HG03045 (cell line): ENCODE measurements at regions not wholly inside any gene's neighbourhood (a gene's known extent, or its start where the extent isn't known, plus 50 kb on each side); places are given as distances from the start of the nearest gene placed in this dataset.

Experiments used
- ATAC-seq: cut with Tn5 transposase; IDR thresholded peaks from one replicate; pipeline ENCODE4 v1.9.1; 2021; ENCODE audit warnings: mild to moderate bottlenecking, moderate library complexity; ENCODE audit not compliant: unreplicated experiment

DNA sequence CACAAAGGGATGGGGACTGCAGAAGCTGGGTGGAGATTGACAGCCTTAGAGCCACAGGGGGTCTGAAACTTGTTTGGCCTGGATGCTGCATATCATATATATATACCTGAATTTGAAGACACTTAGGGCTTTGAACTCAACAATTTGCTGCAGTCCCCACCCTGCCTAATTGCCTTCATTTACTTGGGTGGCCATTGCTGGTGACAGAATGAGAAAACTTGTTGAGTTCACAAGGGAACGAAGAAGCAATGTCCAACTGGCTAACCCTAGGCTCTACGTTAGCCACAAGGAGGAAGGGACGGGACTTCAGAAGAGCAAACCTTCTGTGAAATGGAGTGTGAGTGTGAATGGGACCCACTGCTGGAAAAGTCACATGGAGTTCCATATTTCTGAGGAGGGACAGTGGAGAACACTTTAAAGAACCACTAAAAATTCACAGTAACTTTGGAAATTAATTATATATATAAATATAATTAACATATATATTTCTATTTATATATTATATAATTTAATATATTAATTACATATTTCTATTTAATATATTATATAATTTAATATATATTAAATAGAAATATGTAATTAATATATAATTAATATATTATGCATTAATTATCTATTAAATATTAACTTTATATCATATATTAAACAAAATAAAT, 215.3 kb upstream of the SOX9 start:
- ATAC-seq: no peak

DNA sequence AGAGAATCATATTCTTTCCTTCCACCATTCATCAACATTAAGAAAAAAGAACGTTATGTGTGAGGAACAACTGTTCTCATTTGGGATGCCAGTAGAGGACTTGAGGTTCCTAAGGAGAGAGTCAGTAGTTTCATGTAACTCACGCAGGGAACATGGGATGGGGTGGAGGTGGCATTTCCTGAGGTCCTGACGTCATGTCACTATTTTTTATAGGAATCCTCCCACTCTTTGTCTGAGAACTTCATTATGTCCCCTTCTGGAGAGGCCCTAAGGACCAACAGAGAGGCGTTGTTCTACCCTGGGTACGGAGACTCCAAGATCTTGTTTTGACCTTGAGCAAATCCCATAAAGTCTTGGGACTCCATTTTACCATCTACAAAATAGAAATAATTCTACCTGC, 211.7 kb upstream of the SOX9 start:
- no peak for ATAC-seq

DNA sequence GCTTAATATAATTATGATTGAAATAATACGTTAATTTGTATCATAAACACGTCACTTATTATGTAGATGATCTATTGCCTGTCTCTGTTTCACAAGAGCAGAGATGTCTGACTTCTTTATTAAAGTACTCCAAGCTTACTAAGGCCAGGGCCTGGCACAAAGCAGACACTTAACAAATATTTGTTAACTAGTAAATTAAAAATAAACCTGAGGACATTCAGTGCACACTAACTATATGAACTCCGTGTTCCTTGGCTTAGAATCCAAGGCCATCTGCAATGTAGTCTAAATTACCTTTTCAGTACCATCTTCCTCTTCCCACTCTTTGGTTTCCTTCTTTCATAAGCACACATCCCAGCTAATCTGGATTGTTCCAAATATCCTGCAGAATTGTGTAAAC, 210.8 kb upstream of the SOX9 start:
- no peak for ATAC-seq

DNA sequence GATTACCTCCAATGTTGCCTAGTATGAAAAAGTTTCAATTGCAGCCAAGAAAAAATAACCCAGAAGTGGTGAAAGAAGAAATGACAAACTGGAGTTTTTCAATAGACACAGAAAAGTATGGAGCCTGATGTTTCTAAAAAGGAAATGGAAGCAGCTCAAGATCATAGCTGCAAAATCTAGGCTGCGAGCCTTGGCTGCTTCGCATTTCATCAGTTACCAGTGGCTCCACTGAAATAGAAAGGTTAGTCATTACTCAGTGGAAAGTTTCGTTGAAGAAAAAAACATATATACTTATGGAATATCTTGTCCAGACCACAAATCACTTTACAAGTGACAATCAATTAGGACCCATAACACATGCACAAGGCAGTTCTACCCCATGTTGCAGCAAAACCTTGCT, 206.8 kb upstream of the SOX9 start:
- no peak for ATAC-seq

DNA sequence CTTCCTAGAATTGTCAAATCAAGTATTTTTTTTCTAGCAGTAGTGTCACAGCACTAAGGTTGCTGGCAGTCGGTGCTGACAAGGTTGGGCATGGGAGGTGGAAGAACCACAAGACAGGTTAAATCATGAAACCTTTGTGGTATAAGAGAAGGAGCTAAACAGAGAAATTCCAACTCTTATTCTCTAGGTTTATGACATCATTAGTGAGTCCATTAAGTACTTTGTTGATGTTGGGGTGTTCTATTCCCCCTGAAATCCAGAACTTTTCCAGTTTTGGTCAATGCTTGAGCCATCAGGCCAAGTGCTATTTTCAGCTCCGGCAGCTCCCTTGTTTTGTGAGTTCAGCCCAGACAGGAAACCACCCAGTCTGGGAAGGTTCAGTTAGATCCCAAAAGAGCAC, 206.0 kb upstream of the SOX9 start:
- no peak for ATAC-seq

DNA sequence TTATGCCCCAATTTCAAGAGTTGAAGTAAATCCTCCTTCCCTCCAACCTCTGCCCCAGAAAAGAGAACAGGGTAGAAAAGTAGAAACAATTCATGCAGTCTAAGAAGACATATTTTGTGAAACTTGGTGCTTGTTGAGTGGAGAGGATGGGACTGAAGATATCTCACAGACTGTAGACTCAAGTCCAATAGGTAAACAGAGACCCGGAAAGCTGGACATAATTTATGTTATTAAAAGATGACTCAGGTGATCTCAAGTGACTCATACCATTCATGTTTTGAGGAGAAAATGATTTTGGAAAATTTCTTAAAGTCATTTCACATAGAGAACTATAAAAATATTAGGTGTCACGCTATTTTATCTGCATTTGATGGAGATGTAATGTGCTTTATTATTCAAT, 203.1 kb upstream of the SOX9 start:
- ATAC-seq: no peak

DNA sequence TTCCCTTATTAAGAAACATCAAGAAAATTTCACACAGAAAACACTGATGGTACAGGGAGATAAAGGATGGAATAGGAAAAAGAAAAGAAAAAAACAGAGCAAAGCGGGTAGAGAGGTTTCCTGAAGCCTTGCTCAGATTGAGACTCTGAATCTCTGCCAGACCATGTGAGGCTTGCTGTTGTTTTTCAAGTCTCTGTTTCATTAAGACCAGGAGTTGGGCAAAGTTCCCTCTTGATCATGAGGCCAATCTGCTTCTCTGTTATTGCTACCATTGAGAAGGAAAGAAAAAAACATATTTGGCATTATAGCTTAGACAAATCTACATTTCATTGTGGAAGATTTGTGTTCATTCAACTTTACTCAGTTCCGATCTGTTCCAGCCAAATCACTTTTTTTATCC, 201.6 kb upstream of the SOX9 start:
- ATAC-seq: no peak

DNA sequence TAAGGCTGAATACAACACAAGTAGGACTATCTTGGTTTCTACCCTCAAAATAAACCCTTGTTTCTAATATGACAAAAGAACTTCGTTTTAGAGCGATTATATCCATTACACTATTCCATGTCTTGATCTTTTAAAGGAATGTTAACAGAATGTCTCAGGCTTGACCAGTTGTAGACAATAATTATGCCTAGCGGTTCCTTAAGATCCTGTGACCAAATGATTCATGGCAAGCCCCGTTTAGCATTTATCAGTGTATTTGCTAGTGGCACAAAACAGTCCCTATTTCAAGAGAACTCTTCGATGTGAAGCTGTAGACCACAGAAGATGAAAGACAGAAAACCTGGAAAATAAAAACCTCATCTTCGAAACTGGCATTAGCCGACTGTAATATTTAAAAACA, 200.9 kb upstream of the SOX9 start:
- no peak for ATAC-seq

DNA sequence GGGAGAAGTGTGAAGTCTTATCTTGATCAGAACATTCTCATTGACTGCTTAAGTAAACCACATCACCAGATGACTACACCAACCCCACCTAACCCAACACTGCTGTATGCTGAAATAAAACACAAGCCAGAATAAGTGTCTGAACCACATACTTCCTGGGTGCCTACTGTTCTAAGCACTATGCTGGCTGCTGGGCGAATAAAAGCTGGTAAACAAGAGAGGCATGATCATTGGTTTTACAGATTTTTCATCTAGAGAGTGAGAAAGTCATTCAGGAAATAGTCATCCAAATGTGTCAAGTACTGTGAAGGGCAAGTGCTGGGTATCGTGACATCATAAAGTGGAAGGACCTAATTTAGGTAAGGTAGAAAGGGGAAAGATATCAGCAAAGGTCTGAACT, 199.0 kb upstream of the SOX9 start:
- ATAC-seq: no peak

DNA sequence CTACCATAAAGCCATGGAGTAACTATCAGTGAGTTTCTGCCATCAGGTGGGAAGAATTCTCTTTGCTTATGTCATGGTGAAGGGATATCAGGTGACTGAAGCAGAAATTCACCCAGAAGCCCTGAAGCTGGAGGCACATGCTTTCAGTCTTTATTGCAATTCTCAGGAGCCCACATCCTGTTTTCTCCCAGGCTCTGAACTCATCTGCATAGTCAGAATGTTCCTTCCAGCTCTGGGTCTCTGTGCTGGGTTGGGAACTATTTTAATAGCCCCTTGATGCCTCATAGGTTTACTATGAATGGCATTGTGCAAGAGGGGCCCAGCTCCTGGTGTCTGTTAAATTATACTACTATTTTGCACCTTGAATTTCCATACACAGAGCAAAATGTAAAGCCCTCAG, 198.4 kb upstream of the SOX9 start:
- no peak for ATAC-seq

DNA sequence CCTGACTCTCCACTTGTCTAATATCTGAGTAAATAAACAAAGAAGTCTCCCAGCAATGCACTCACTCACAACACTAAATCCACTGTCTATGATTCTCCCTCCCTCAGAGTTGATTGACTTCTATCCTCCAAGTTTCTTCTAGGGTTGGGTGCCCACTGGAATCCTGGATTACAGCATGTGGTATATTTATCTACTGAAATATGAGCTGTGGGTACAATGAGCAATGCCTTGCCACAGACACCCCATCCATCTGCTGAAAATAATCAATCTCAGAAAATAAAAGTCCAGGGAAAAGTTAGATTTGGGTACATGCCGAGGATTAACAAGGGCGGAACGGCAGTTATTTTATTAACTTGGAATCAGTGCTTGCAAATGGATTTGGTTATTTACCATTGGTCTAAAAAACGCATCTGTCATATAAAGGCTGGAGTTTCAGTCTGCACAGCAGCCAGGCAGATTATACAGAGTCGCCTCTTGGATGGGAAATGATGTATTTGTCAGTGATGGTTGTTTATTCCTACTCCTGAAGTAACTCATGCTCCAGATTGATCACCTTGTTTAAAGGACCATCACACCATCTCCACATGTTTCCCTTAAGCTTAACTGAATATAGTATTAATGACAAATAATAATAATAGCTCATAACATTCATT, 193.9 kb upstream of the SOX9 start:
- ATAC-seq: no peak

DNA sequence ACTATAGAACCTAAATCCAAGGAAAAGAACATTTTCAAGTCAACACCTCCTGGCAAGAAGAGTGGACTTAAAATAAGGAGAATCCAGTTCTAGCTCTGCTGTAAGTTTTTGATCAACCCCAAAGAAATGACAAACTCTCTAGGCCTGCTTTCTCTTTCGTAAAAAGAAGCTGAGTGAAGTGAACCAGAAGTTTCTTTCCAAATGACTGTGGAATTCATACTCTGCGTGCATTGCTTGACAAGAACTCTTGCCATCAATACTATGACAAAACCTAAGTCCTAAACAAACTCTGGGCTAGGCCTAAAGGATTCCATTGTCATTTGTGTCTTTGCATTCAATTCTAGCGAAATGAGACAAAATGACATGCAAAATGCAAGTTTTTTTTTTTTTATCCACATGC, 187.5 kb upstream of the SOX9 start:
- no peak for ATAC-seq

DNA sequence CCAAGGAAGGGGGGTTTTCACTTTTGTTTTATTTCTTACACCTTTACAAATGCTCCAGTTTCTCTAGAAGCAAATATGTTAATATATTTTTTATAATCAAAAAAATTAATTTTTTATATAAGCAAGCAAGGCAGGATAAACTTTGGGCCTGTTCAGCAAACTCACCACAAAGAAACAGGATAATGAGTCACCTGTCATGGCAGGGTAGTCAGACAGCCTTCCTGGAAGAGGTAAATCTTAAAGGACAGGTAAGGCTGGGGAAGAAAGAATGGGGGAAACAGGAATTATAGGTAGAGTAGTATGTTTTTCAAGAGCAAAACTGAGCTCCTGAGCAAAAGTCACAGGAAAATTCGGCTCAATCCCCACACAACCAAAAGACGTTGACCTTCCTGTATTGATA, 186.3 kb upstream of the SOX9 start:
- no peak for ATAC-seq

DNA sequence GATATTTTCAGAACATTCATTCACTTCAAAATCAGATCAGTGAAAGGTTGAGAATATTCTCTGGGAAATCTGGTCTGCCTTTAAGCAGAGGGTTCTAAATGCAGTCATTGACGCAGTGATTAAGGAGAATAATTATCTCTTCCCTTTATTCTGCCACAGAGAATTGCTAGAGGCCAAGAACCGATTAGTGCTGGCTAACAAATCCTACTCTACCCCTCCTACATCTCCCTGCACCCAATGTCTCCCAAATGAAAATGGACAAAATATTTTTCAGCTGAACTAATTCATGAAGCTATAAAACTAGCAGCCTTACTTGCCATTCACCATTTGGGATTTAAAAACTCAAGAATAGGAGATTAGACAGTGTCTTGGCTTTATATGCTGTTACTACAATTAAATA, 185.5 kb upstream of the SOX9 start:
- no peak for ATAC-seq

DNA sequence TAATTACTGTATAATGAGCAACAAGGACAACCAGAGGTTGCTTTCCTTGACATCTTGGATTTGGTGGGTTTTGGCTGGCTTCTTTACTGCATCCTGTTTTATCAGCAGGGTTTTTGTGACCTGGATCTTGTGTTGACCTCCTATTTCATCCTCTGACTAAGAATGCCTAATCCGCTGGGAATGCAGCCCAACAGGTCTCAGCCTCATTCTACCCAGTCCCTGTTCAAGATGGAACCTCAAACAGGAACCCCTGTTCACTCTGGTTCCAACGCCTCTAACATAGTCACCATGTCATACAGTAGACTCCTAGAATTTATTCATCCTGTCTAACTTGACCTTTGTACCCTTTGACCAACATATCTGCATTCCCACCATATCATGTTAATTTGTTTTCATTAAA, 183.8 kb upstream of the SOX9 start:
- ATAC-seq: no peak

DNA sequence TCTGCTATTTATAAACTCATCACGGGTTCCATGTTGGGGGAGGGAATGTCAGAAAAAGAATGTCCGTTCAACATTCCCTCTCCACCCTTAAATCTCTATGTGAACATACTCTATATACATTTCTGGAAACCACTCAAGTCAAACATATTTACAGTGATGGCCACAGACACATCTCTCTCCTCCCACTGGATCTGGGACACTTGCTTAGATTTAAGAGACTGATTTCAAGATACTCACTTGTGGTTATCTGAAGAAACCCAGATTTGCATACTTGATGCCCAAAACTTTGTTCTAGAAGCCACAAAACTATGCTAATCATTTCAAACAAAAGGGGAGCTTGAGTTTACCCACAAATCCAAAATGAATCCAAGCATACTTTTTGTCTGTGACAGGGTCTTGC, 182.9 kb upstream of the SOX9 start:
- no peak for ATAC-seq

DNA sequence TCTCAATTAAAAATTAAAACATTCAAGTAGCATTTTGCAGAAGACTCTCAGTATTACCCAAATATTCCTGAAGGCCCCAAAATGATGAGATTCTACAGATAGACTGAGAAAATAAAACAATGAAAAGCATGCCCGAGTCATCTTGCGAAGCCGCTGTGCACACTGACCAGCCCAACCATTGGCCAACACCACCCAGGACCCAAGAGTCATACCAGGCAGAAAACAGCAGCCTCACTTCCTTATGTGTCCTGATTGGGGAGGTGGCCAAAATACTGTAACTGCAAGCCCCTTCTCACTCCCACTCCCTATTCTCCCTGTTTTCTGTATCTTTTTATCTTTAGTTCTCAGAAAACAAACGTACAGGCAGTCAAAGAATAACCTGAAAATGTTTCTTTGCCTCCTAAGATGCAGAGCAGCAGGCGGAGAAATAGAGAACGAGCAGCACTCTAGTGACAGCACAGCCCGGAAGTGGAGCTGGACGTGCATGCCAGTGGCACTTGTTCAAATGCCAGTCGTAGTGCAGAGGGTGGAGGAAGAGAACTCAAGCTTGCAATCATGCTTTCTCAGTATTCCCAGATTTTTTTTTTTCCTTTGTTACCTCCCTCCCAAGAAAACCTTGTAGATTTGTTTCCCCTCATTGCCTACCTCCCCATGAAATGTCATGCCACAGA, 182.3 kb upstream of the SOX9 start:
- no peak for ATAC-seq

DNA sequence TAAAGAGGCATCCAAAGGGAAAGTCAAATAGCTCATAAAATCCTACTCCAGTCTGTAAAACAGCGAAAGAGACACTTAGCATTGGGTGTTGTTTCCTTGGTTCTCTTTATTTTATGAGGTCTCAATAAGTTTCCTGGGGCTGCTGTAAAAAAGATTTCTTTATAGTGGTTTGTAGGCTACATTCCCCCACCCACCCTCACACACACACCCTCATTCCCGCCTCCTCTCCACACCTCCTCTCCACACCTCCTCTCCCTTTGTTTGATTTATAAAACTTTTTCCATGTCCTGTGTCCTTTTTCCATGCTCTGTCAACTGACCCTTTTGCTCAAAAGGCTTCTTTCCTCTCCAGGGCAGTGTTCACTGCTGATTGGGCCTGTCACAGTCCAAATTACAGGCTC, 178.9 kb upstream of the SOX9 start:
- ATAC-seq: no peak

DNA sequence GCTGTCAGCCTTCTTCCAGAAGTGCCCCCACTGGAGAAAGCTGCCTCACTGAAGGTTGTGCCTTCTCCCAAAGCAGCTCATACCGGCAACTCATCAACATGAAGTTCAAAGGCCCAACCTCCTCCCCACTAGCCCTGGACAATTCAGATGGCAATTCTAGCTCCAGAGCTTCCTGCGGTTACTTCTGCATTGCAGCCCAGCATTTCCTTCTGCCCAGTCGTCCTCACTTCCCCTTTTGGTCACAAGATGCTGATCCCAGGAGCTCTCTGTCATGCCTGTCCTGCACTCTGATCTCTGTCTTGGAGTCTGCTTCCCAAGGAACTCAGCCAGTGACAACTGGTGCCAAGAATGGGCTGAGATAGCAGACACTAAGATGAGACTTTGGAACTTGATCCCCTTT, 178.2 kb upstream of the SOX9 start:
- ATAC-seq: no peak

DNA sequence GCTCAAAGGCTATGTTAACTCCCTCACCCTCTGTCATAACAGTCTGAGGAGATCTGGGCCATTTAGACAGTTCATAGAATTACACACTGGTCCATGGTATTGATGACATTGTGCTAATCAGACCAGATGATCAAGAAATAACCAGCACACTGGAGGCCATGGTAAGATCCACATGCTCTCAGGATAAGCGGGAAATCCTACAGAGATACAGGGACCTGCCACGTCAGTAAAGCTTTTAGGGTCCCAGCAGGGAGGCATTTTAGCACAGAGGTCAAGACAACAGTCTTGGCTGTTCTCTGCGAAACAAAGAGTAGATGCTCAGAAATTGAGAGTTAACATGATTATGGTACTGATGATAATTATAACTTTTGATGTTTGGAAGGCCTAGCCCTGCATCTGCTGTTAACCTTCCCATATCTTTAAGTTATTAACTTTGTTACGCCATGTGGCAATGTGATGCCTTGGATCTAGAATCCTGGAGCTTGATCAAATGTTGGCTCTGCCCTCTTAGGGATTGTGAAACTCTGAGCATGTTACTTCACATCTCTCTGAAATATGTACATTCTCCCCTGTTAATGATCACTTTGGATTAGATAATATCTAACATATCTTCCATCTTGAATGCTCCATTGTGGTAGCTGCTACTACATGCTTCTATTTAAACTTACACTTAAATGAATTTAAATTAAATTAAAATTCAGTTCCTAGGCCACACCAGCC, 172.0 kb upstream of the SOX9 start:
- ATAC-seq: no peak

DNA sequence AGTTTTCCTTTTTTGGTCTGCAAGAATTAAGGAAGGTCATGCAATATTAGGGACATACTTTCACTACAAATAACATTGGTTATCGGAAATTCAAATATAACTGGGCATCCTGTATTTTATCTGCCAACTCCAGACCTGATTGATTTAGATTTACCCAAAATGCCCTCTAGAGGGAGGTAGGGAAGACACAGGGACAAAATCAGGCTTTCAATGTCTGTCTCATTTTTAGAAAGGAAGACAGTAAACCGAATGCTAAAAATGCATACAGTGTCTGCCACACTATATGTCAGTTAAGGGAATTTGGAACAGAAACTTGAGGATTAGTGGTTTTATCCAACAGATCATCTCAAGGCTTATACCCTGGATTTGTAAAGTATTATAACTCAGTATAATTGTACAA, 161.7 kb upstream of the SOX9 start:
- ATAC-seq: no peak

DNA sequence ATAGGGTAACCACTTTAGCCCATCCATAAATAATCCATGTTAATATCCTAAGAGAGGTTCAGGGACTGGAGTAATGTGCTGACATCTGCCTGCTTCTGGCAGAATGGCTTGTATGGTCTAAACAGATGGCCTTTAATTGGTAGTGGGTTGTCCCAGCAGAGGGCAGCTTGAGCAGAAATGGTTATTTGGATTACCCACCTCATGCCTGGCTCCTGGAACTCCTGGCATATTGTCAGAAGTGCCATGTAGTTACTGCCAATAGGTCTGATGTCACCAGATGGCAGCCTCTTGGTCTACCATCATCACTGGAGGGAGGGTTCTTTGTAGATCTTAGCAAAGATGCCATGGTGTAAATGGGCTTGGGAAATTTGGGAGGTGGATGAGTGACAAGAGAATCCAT, 157.5 kb upstream of the SOX9 start:
- no peak for ATAC-seq
